COLO668 (cell line): ENCODE measurements at regions not wholly inside any gene's neighbourhood (a gene's known extent, or its start where the extent isn't known, plus 50 kb on each side); places are given as distances from the start of the nearest gene placed in this dataset.
"Not testable (repeated sequence)": the region's sequence is repeated elsewhere in the genome, so short reads cannot be mapped to it uniquely, and the experiment has no call there.

Experiments used
- DNase-seq: peaks from one replicate; lab custom pipeline; 2025; ENCODE audit not compliant: unreplicated experiment; lab: John Stamatoyannopoulos, UW

GRCh38 chr1:30028283-30028682, 695.1 kb downstream of the MATN1 start:
- no peak for DNase-seq

- DNase-seq = no peak
Measured at GRCh38 chr1:30027247-30027646, 696.1 kb downstream of the MATN1 start.

GRCh38 chr1:30024411-30025195, 698.8 kb downstream of the MATN1 start:
- DNase-seq = no peak

GRCh38 chr1:30023339-30024022, 699.9 kb downstream of the MATN1 start:
- DNase-seq = no peak

GRCh38 chr1:30014031-30014430, 709.4 kb downstream of the MATN1 start:
- DNase-seq = no peak

- no peak for DNase-seq
Measured at GRCh38 chr1:30012455-30013440, 710.6 kb downstream of the MATN1 start.

GRCh38 chr1:30011970-30012369, 711.4 kb downstream of the MATN1 start:
- no peak for DNase-seq

- DNase-seq = no peak
Measured at GRCh38 chr1:30010506-30011106, 712.8 kb downstream of the MATN1 start.

- no peak for DNase-seq
Measured at GRCh38 chr1:30009720-30010119, 713.7 kb downstream of the MATN1 start.

GRCh38 chr1:30008998-30009657, 714.3 kb downstream of the MATN1 start:
- DNase-seq = no peak

- no peak for DNase-seq
Measured at GRCh38 chr1:30008372-30008997, 714.9 kb downstream of the MATN1 start.

GRCh38 chr1:30005972-30006619, 717.3 kb downstream of the MATN1 start:
- no peak for DNase-seq

GRCh38 chr1:30001732-30002039, 721.7 kb downstream of the MATN1 start:
- no peak for DNase-seq

GRCh38 chr1:30001011-30001731, 722.2 kb downstream of the MATN1 start:
- DNase-seq = no peak

- no peak for DNase-seq
Measured at GRCh38 chr1:30000266-30000665, 723.1 kb downstream of the MATN1 start.

GRCh38 chr1:29999595-29999994, 723.8 kb downstream of the MATN1 start:
- DNase-seq = no peak

GRCh38 chr1:29998686-29999085, 724.7 kb downstream of the MATN1 start:
- no peak for DNase-seq

- DNase-seq = not testable (repeated sequence)
Measured at GRCh38 chr1:29997818-29998217, 725.6 kb downstream of the MATN1 start.

- no peak for DNase-seq
Measured at GRCh38 chr1:29993950-29994349, 729.4 kb downstream of the MATN1 start.
